ENCODE measurements at regions not wholly inside any gene's neighbourhood (a gene's known extent, or its start where the extent isn't known, plus 50 kb on each side); places are given as distances from the start of the nearest gene placed in this dataset.

- Histone ChIP-seq H3K18ac (ENCODE audit: insufficient read length, low read depth, low read length) (no peak overlapping the region), H2AFZ (ENCODE audit: low read length) (no peak overlapping the region), H3K23me2 (ENCODE audit: insufficient read length, low read depth, low read length, poor library complexity, severe bottlenecking) (no peaks in the 10 kb centered on the region), H4K20me1 (ENCODE audit: control insufficient read depth, insufficient read depth, insufficient read length) (no peaks in the 10 kb centered on the region), H3K14ac (ENCODE audit: insufficient read depth, low read length) (no peak overlapping the region), H3K9ac (ENCODE audit: extremely low read depth, insufficient read length, low read length) (no peak overlapping the region), H2BK120ac (ENCODE audit: low read depth, low read length, poor library complexity, severe bottlenecking) (no peak overlapping the region), H2BK20ac (ENCODE audit: low read depth, low read length, poor library complexity, severe bottlenecking) (no peak overlapping the region), H2AK5ac (ENCODE audit: insufficient read length, low read length) (no peak overlapping the region), H2BK5ac (ENCODE audit: insufficient read length, low read length) (no peak overlapping the region), H3K56ac (ENCODE audit: insufficient read length, low read depth, low read length) (no peak overlapping the region), H3K27me3 (ENCODE audit: insufficient read depth, low read length) (no peaks in the 10 kb centered on the region), H4K5ac (ENCODE audit: insufficient read length, low read depth, low read length) (no peak overlapping the region), H4K91ac (ENCODE audit: insufficient read length, low read depth, low read length) (no peak overlapping the region), H3K9me3 (ENCODE audit: control insufficient read depth, low read depth, low read length) (no peaks in the 10 kb centered on the region), H3K4ac (ENCODE audit: low read depth, low read length) (no peak overlapping the region), H3K27ac (ENCODE audit: insufficient read length, low read depth, low read length) (no peak overlapping the region), H3K23ac (ENCODE audit: insufficient read length, low read depth, low read length) (no peak overlapping the region), H3K4me2 (ENCODE audit: insufficient read depth, insufficient read length, low read length) (no peak overlapping the region), H2BK12ac (ENCODE audit: insufficient read length, low read depth, low read length) (no peak overlapping the region), H3T11ph (ENCODE audit: low read length) (no peak overlapping the region), H4K8ac (replicated peaks; ENCODE audit: insufficient read length, low read depth, low read length) (no peak overlapping the region), H2BK15ac (ENCODE audit: low read depth, low read length) (no peak overlapping the region), H3K4me1 (ENCODE audit: insufficient read depth, low read length) (no peaks in the 10 kb centered on the region), H3K79me2 (ENCODE audit: insufficient read depth, low read length) (no peaks in the 10 kb centered on the region), H3K79me1 (ENCODE audit: insufficient read depth, low read depth, low read length, poor library complexity, severe bottlenecking) (no peaks in the 10 kb centered on the region)
- no peaks in the 10 kb centered on the region for H3K9me3 Mint-ChIP-seq
- H3K27me3 Mint-ChIP-seq (ENCODE audit: low read depth) = peaks cover 3% of the 10 kb centered on the region
- no peak for TF ChIP-seq CTCF (conservative IDR thresholded peaks at IDR 0.05)
- peaks cover 2% of the 10 kb centered on the region in 2 experiments; a peak in 3 of 4 replicates for H3K4me1 Mint-ChIP-seq
- no peak overlapping the region for H3K4me3 Mint-ChIP-seq
- DNase-seq = no peak
- no CpG with 5 or more reads among the region's 3 CpGs for WGBS (ENCODE audit: extremely low coverage, insufficient read length, low lambda C conversion rate)
- H3K27ac Mint-ChIP-seq = no peak overlapping the region
- no peaks in the 10 kb centered on the region for H3K36me3 Mint-ChIP-seq (ENCODE audit: insufficient read depth in 1 of 3, low read depth in 3 of 3)
These were observed 50.0 kb upstream of the ATP8B1 start for GRCh38 chr18:57853133-57853532.

Data from H9 (cell line).